B cell (primary cell): ENCODE measurements at regions not wholly inside any gene's neighbourhood (a gene's known extent, or its start where the extent isn't known, plus 50 kb on each side); places are given as distances from the start of the nearest gene placed in this dataset.
A peak's percentile ranks its signal among the peaks of the same experiment; 100 is the strongest.

Source experiments
- ATAC-seq: fragments of 200-7000 bp; cut with Tn5 transposase; one replicate; pipeline ENCODE4 v1.10.0; 2021; ENCODE audit warnings: low read depth, mild to moderate bottlenecking, moderate number of reproducible peaks, moderate library complexity
- CTCF ChIA-PET: fragments of 350-600 bp; sonication (Branson Sonifier 250); formaldehyde crosslinking; loops from one replicate; lab custom pipeline; 2021; ENCODE audit warnings: antibody characterized with exemption, inconsistent platforms; lab: Charles Lee
- POLR2A ChIA-PET: fragments of 350-600 bp; sonication (Branson Sonifier 250); formaldehyde crosslinking; loops from one replicate; lab custom pipeline; 2021; ENCODE audit warnings: antibody characterized with exemption; lab: Charles Lee
- DNase-seq: peaks from one replicate; pipeline ENCODE4 v3.0.0; 2013
- H2AFZ ChIP-seq: 2 replicates; pipeline ENCODE4 v1.6.1; 2012; ENCODE audit warnings: mild to moderate bottlenecking, low read depth, low read length; ENCODE audit not compliant: insufficient read depth, poor library complexity, severe bottlenecking
- H3K27ac ChIP-seq, 2 donors: 1 replicate in 1 of 2; 2 replicates in 1 of 2; pipeline ENCODE4 v1.5.1; 2012 to 2013; ENCODE audit warnings: low read length in 2 of 2, mild to moderate bottlenecking in 2 of 2, moderate library complexity in 1 of 2
- H3K27me3 ChIP-seq, 4 experiments: fragments of 200-600 bp in 1 of 4; sonication (generic) in 1 of 4; replicated peaks in 1 of 4; 1 replicate in 2 of 4; 2 replicates in 2 of 4; pipeline versions ENCODE4 v1.6.1 to v1.7.0; 2013 to 2016; ENCODE audit warnings: low read length in 3 of 4, mild to moderate bottlenecking in 2 of 4, mixed read lengths in 1 of 4, moderate library complexity in 1 of 4; ENCODE audit not compliant: insufficient read depth in 4 of 4, control insufficient read depth in 3 of 4; ENCODE audit errors: control extremely low read depth in 1 of 4
- H3K36me3 ChIP-seq, 2 experiments: replicated peaks in 1 of 2; 1 replicate in 1 of 2; 2 replicates in 1 of 2; pipeline versions ENCODE4 v1.6.1 to v1.7.1; 2013; ENCODE audit warnings: low read length in 1 of 2; ENCODE audit not compliant: insufficient read depth in 2 of 2, control insufficient read depth in 1 of 2; ENCODE audit errors: control extremely low read depth in 1 of 2, extremely low read depth in 1 of 2
- H3K4me1 ChIP-seq, 2 donors: fragments of 200-600 bp in 1 of 2; sonication (generic) in 1 of 2; 1 replicate in 1 of 2; 2 replicates in 1 of 2; pipeline versions ENCODE4 v1.5.1 to v1.6.1; 2013 to 2017; ENCODE audit warnings: low read length in 2 of 2; ENCODE audit not compliant: control insufficient read depth in 2 of 2, insufficient read depth in 2 of 2
- H3K4me2 ChIP-seq: replicated peaks from 2 replicates; pipeline ENCODE3; 2012; ENCODE audit warnings: mild to moderate bottlenecking, low read depth, low read length; ENCODE audit not compliant: poor library complexity, severe bottlenecking
- H3K4me3 ChIP-seq, 5 experiments: fragments of 200-600 bp in 1 of 5; sonication (generic) in 1 of 5; 1 replicate in 3 of 5; 2 replicates in 2 of 5; pipeline versions ENCODE4 v1.5.1 to v1.7.0; 2011 to 2016; ENCODE audit warnings: low read length in 4 of 5, mild to moderate bottlenecking in 4 of 5, low read depth in 2 of 5, control low read depth in 1 of 5, moderate library complexity in 1 of 5; ENCODE audit not compliant: insufficient read depth in 1 of 5; ENCODE audit errors: control extremely low read depth in 1 of 5, extremely low read depth in 1 of 5
- H3K79me2 ChIP-seq: fragments of 200-600 bp; sonication (generic); one replicate; pipeline ENCODE4 v1.6.0; 2016; ENCODE audit warnings: low read length; ENCODE audit not compliant: control insufficient read depth, insufficient read depth
- H3K9ac ChIP-seq: fragments of 200-600 bp; sonication (generic); 2 replicates; pipeline ENCODE4 v1.6.1; 2017; ENCODE audit warnings: mild to moderate bottlenecking, low read length, moderate library complexity
- H3K9me3 ChIP-seq, 3 donors: one replicate each; pipeline versions ENCODE4 v1.6.1 to v1.7.1; 2013; ENCODE audit warnings: low read length in 2 of 3; ENCODE audit not compliant: control insufficient read depth in 2 of 3, insufficient read depth in 1 of 3; ENCODE audit errors: control extremely low read depth in 1 of 3
- H4K20me1 ChIP-seq: 2 replicates; pipeline ENCODE4 v1.6.0; 2012; ENCODE audit warnings: mild to moderate bottlenecking, low read length; ENCODE audit not compliant: insufficient read depth, control insufficient read depth, poor library complexity, severe bottlenecking
- H3K27ac Mint-ChIP-seq: one replicate; pipeline ENCODE4 v1.8.0; 2021; ENCODE audit warnings: mixed read lengths
- H3K27me3 Mint-ChIP-seq: one replicate; pipeline ENCODE4 v1.8.0; 2021; ENCODE audit warnings: mixed read lengths
- H3K4me1 Mint-ChIP-seq: one replicate; pipeline ENCODE4 v1.8.0; 2021; ENCODE audit warnings: mixed read lengths
- H3K4me3 Mint-ChIP-seq: one replicate; pipeline ENCODE4 v1.8.0; 2021; ENCODE audit warnings: mixed read lengths
- H3K9me3 Mint-ChIP-seq: one replicate; pipeline ENCODE4 v1.8.0; 2022; ENCODE audit warnings: mixed read lengths; ENCODE audit not compliant: insufficient read depth
- EZH2 ChIP-seq: IDR thresholded peaks from 2 replicates; pipeline ENCODE4 v1.6.1; 2012; ENCODE audit warnings: borderline replicate concordance, low read depth, mild to moderate bottlenecking, moderate library complexity, low read length; ENCODE audit not compliant: insufficient read depth, poor library complexity, severe bottlenecking
- WGBS: methylation state at CpG from one replicate; pipeline ENCODE4 v1.1.5; 2013; ENCODE audit warnings: missing lambda C conversion rate; ENCODE audit not compliant: insufficient coverage; 5-methylcytosine and 5-hydroxymethylcytosine counted together
- intact Hi-C: fragments of 100-400 bp; cut with micrococcal nuclease; formaldehyde crosslinking; loops from one replicate; pipeline ENCODE4 v1.10.0; 2022
- TF ChIP-seq, protein P1 (sequence below): fragments of 200-600 bp; IDR thresholded peaks from one replicate; pipeline ENCODE4 v1.8.0; 2022; ENCODE audit warnings: antibody characterized with exemption, mild to moderate bottlenecking

DNA sequence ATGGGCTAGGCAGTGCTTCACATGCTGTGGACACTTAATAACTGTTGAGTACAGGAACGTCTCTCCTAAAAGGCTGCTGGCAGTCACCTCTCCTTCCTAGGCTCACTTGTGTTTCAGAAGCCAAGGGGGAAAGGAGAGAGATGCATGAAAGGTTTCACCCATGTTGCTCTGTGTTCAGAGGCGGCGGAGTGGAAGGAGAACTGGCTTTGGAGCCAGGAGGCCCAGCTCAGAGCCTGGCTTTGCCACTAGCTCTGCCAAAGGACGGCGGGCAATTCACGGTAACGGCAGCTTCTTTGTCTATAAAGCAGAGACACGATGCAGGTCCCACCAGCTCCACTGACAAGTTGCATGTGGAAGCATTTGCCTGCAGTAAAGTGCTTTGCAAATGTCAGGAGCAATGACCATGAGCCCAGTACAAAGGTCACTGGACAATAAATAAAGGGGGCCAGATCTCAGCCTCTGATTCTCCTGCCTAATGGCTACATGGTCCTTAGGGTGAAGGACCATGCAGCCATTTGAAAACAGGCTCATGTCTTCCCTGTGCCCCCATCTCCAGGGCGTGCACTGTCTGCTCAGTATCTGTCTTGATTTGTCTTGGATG is 171.7 kb upstream of the TLE3 start:
- Histone ChIP-seq H3K9ac (no peak overlapping the region), H3K27ac (no peak overlapping the region), H2AFZ (no peak overlapping the region), H3K79me2 (no peaks in the 10 kb centered on the region), H3K9me3 (peaks cover 0 to 4% (median 0%) of the 10 kb centered on the region in 3 donors), H3K27me3 (peaks cover 0 to 20% (median 0%) of the 10 kb centered on the region in 4 experiments), H3K4me1 (peaks cover 76% of the 10 kb centered on the region in 2 donors), H3K4me3 (no peak overlapping the region), H3K36me3 (no peaks in the 10 kb centered on the region), H3K4me2 (peak overlapping the region; percentile 53), H4K20me1 (no peaks in the 10 kb centered on the region)
- DNase-seq (no peak), ATAC-seq (no peak)
- TF ChIP-seq, protein P1, sequence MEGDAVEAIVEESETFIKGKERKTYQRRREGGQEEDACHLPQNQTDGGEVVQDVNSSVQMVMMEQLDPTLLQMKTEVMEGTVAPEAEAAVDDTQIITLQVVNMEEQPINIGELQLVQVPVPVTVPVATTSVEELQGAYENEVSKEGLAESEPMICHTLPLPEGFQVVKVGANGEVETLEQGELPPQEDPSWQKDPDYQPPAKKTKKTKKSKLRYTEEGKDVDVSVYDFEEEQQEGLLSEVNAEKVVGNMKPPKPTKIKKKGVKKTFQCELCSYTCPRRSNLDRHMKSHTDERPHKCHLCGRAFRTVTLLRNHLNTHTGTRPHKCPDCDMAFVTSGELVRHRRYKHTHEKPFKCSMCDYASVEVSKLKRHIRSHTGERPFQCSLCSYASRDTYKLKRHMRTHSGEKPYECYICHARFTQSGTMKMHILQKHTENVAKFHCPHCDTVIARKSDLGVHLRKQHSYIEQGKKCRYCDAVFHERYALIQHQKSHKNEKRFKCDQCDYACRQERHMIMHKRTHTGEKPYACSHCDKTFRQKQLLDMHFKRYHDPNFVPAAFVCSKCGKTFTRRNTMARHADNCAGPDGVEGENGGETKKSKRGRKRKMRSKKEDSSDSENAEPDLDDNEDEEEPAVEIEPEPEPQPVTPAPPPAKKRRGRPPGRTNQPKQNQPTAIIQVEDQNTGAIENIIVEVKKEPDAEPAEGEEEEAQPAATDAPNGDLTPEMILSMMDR: no peak
- TF ChIP-seq EZH2: no peak
- Mint-ChIP-seq H3K27ac (peak overlapping the region; percentile 75), H3K27me3 (peaks cover 3% of the 10 kb centered on the region), H3K4me1 (peaks cover 79% of the 10 kb centered on the region), H3K9me3 (no peaks in the 10 kb centered on the region), H3K4me3 (peak overlapping the region; percentile 59)
- POLR2A ChIA-PET: interaction anchor here (1.1 to 2.9 kb wide), 3 partner anchors 10 to 15 kb away, joined by 3 to 14 read pairs (median 7); no protein-coding TSS in a partner anchor
- intact Hi-C loops: loop anchor here (10.0 kb wide), 1 partner anchor 385 kb away; no protein-coding TSS in a partner anchor
- CTCF ChIA-PET: interaction anchor here (0.8 to 2.2 kb wide), 8 partner anchors 10 to 694 kb away, joined by 3 to 8 read pairs (median 3); partner anchors contain the start of gene TLE3
- WGBS: 90% methylated on average over 7 of the region's 9 CpGs

DNA sequence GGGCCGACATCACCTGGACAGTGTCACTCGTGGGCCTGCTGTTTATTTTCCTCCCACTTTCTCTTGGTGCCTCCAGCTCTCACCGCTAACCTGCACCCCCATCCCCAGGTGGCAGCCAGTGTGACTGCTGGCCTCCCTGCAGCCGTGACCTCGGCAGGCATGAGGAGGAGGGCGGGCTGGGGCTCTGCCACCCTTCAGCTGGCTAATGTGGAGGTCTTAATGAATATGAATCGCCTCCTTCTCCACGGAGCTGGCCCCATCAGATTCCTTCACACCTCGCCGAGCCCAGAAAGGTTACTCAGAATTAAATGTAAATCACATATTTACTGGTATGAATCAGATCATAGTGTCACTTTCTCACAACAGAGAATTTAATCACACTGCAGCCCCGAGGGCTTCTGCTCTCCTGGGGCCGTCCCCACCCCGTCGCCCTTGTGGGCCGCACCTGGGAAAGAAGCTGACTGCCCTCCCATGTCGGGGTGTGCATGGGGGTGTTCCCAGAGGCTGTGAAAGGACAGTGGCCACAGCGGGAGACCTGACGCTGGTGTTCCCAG is 171.1 kb upstream of the TLE3 start:
- peaks cover 0 to 20% (median 0%) of the 10 kb centered on the region in 4 experiments for H3K27me3 ChIP-seq
- H3K27me3 Mint-ChIP-seq: peaks cover 2% of the 10 kb centered on the region
- no peak overlapping the region for H3K4me3 ChIP-seq
- peak overlapping the region; percentile 50 for H3K27ac Mint-ChIP-seq
- POLR2A ChIA-PET: interaction anchor here (1.6 to 2.9 kb wide), 2 partner anchors 10 to 13 kb away, joined by 7 to 14 read pairs; no protein-coding TSS in a partner anchor
- CTCF ChIA-PET: interaction anchor here (0.8 to 2.2 kb wide), 8 partner anchors 10 to 693 kb away, joined by 3 to 8 read pairs (median 4); no protein-coding TSS in a partner anchor
- ATAC-seq (peak; percentile 56), DNase-seq (peak; percentile 41)
- H2AFZ ChIP-seq: no peak overlapping the region
- H3K4me3 Mint-ChIP-seq: peak overlapping the region; percentile 59
- no peaks in the 10 kb centered on the region for H3K9me3 Mint-ChIP-seq
- H3K4me1 Mint-ChIP-seq: peaks cover 84% of the 10 kb centered on the region
- no peak overlapping the region for H3K9ac ChIP-seq
- WGBS: 36% methylated on average over 8 of the region's 18 CpGs
- H3K9me3 ChIP-seq: peaks cover 0 to 4% (median 0%) of the 10 kb centered on the region in 3 donors
- no peaks in the 10 kb centered on the region for H3K36me3 ChIP-seq
- no peak for TF ChIP-seq EZH2
- TF ChIP-seq, protein P1: no peak
- intact Hi-C loops: loop anchor here (10.0 kb wide), 1 partner anchor 384 kb away; no protein-coding TSS in a partner anchor
- peak overlapping the region; percentile 53 for H3K4me2 ChIP-seq
- H3K79me2 ChIP-seq: no peaks in the 10 kb centered on the region
- H4K20me1 ChIP-seq: no peaks in the 10 kb centered on the region
- peaks cover 82 to 83% of the 10 kb centered on the region in 2 donors for H3K4me1 ChIP-seq
- H3K27ac ChIP-seq: no peak overlapping the region
